HCT116 (cell line): ENCODE measurements at regions not wholly inside any gene's neighbourhood (a gene's known extent, or its start where the extent isn't known, plus 50 kb on each side); places are given as distances from the start of the nearest gene placed in this dataset.

Source experiments
- CTCF ChIP-seq, 3 experiments: fragments of 200-600 bp in 1 of 3; sonication (generic) in 1 of 3; IDR thresholded peaks in 2 of 3; conservative IDR thresholded peaks in 1 of 3; 2 replicates each; pipeline ENCODE4 v1.5.1; 2012 to 2017; ENCODE audit warnings: low read depth in 2 of 3, low read length in 2 of 3, antibody characterized with exemption in 1 of 3, borderline replicate concordance in 1 of 3, control low read depth in 1 of 3, mild to moderate bottlenecking in 1 of 3, mixed read lengths in 1 of 3, mixed run types in 1 of 3, moderate library complexity in 1 of 3; ENCODE audit not compliant: insufficient read depth in 1 of 3
- EGR1 ChIP-seq: IDR thresholded peaks from 2 replicates; pipeline ENCODE4 v1.6.1; 2012; ENCODE audit warnings: low read depth
- EZH2 ChIP-seq: fragments of 200-600 bp; sonication (generic); IDR thresholded peaks from 2 replicates; pipeline ENCODE4 v1.6.1; 2017; ENCODE audit warnings: antibody characterized with exemption, mixed run types
- POLR2A ChIP-seq: IDR thresholded peaks from 2 replicates; pipeline ENCODE4 v1.7.0; 2011; ENCODE audit warnings: borderline replicate concordance; ENCODE audit not compliant: insufficient read depth, insufficient read length; ENCODE audit errors: extremely low read depth
- SRF ChIP-seq: IDR thresholded peaks from 2 replicates; pipeline ENCODE4 v1.6.1; 2012; ENCODE audit warnings: low read depth
- TCF7L2 ChIP-seq: IDR thresholded peaks from 2 replicates; pipeline ENCODE4 v1.7.0; 2011; ENCODE audit warnings: borderline replicate concordance, inconsistent platforms; ENCODE audit not compliant: insufficient read depth, insufficient read length; ENCODE audit errors: extremely low read depth

DNA sequence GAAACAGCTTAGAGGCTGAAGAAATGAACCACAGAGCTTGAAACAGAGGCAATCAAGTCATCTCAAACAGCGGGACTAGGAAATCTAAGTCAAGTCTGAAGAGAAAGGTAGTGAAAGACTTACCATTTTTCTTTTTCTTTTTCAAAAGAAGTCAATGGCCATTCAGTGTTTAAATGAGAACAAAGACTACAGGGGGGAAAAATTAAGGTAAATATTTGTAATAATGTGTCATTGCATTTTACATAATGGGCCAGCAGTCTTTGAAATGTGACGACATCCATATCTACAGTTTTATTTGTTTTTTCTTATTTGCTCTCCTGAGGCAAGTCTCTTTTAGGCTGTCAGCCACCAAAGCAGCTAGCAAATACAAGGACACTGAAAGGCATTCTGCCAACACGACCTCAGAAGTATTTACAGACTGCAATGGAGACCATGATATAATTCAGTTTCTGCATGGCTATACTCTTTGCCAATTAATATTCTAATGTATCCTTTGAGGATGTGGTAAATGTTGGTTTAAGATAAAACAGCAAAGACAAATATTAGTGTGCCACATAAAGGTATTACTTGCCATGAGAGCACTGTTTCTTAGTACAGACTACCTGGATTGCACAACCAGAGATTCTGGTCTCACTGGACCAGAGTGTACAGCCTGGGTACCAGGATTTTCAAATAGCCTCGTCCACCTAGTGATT, 307.0 kb upstream of the THBS1 start:
- TF ChIP-seq CTCF (IDR thresholded peaks at IDR 0.05 in 2 of 3, conservative IDR thresholded peaks at IDR 0.05 in 1 of 3; ENCODE audit: borderline replicate concordance in 1 of 3, insufficient read depth in 1 of 3, low read depth in 2 of 3, low read length in 2 of 3) (no peak), POLR2A (no peak), EZH2 (no peak), EGR1 (no peak), SRF (no peak), TCF7L2 (no peak)
